Neural crest cell (in vitro differentiated cells): ENCODE measurements at regions not wholly inside any gene's neighbourhood (a gene's known extent, or its start where the extent isn't known, plus 50 kb on each side); places are given as distances from the start of the nearest gene placed in this dataset.

Experiments used
- DNase-seq: peaks from one replicate; pipeline ENCODE4 v3.0.0; 2021; ENCODE audit warnings: low read depth, mixed read lengths, low spot score
- H3K27ac Mint-ChIP-seq: one replicate; pipeline ENCODE4 v1.8.0; 2021; ENCODE audit warnings: mild to moderate bottlenecking, mixed read lengths; ENCODE audit not compliant: unreplicated experiment
- H3K27me3 Mint-ChIP-seq: 2 replicates; pipeline ENCODE4 v1.8.0; 2021; ENCODE audit warnings: low read depth, mild to moderate bottlenecking, mixed read lengths
- H3K36me3 Mint-ChIP-seq: 2 replicates; pipeline ENCODE4 v1.8.0; 2021; ENCODE audit warnings: low read depth, mild to moderate bottlenecking, mixed read lengths
- H3K4me1 Mint-ChIP-seq: 2 replicates; pipeline ENCODE4 v1.8.0; 2021; ENCODE audit warnings: mixed read lengths
- H3K4me3 Mint-ChIP-seq: one replicate; pipeline ENCODE4 v1.8.0; 2021; ENCODE audit warnings: mild to moderate bottlenecking, mixed read lengths
- H3K9me3 Mint-ChIP-seq: 2 replicates; pipeline ENCODE4 v1.8.0; 2021; ENCODE audit warnings: mixed read lengths
- TF ChIP-seq, protein P1 (sequence below): fragments of 200-600 bp; sonication (generic); conservative IDR thresholded peaks from 2 replicates; pipeline ENCODE4 v1.5.0; 2021; ENCODE audit warnings: antibody characterized with exemption, mild to moderate bottlenecking

DNA sequence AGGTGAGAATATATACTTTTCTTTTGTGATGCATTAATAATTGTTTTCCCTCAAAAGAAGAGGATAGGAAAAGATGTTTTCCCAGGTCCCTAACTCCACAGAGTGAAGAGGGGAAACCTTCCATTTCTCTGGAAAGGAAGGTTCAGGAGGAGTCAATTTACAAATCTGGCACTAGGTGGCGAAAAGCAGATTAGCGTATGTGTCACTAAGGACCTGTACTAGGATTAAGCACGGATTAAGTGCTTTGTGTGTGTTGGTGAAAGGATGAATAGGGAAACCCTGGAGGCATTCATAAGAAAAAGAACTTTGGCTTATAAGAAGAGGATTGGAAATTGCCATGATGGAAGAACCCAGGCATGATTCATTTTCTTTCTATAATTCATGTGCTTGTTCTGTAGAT, 410.1 kb upstream of the PLXNA2 start:
- TF ChIP-seq, protein P1, sequence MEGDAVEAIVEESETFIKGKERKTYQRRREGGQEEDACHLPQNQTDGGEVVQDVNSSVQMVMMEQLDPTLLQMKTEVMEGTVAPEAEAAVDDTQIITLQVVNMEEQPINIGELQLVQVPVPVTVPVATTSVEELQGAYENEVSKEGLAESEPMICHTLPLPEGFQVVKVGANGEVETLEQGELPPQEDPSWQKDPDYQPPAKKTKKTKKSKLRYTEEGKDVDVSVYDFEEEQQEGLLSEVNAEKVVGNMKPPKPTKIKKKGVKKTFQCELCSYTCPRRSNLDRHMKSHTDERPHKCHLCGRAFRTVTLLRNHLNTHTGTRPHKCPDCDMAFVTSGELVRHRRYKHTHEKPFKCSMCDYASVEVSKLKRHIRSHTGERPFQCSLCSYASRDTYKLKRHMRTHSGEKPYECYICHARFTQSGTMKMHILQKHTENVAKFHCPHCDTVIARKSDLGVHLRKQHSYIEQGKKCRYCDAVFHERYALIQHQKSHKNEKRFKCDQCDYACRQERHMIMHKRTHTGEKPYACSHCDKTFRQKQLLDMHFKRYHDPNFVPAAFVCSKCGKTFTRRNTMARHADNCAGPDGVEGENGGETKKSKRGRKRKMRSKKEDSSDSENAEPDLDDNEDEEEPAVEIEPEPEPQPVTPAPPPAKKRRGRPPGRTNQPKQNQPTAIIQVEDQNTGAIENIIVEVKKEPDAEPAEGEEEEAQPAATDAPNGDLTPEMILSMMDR = peak; percentile 56
- Mint-ChIP-seq H3K27me3 (peaks cover 3% of the 10 kb centered on the region), H3K4me1 (peaks cover 21% of the 10 kb centered on the region), H3K9me3 (peaks cover 2% of the 10 kb centered on the region), H3K4me3 (no peak overlapping the region), H3K27ac (no peak overlapping the region), H3K36me3 (no peaks in the 10 kb centered on the region)
- no peak for DNase-seq

DNA sequence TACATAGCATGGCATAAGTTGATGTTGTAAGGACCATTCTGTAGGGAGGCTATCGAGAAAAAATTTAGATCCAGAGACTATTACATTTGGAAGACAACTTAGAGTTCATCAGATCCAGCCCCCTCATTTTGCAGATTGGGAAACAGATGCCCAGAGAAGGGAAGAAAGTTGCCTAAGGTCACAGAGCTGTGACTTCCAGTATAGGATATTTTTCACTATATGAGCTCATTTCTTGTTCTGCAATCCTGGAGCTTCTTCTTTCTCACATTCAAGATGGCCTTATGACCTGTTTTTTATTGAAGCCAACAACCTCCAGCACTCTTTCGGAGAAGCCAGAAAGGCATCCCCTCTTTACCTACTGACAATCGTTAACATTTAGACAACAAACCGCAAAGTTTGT, 421.8 kb upstream of the PLXNA2 start:
- Mint-ChIP-seq H3K27me3 (peaks cover 2% of the 10 kb centered on the region), H3K9me3 (no peaks in the 10 kb centered on the region), H3K4me3 (no peak overlapping the region), H3K4me1 (peaks cover 16% of the 10 kb centered on the region), H3K27ac (no peak overlapping the region), H3K36me3 (no peaks in the 10 kb centered on the region)
- DNase-seq = no peak
- TF ChIP-seq, protein P1 = no peak

DNA sequence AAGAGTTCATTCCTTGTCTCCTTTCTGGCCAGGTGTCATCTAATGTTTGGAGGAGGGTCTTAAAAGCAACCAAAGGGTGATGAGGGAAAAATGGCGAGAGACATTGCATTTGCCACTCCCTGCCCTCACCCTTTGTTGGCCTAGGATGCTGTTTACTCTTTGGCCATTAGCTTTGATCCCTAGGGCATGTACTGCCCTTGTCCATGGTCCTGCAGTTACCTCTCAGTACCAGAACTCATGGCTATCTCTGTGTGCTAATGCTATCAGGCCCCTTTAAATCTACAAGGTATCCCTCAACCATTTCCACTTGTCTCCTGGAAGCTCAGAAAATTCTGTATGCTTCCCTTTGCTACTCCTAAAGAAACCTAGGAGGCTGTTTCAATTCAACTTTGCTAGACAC, 424.8 kb upstream of the PLXNA2 start:
- TF ChIP-seq, protein P1 = no peak
- DNase-seq = no peak
- no peaks in the 10 kb centered on the region for H3K36me3 Mint-ChIP-seq
- no peak overlapping the region for H3K4me3 Mint-ChIP-seq
- H3K9me3 Mint-ChIP-seq = no peaks in the 10 kb centered on the region
- H3K4me1 Mint-ChIP-seq = peaks cover 20% of the 10 kb centered on the region
- H3K27ac Mint-ChIP-seq = no peak overlapping the region
- peaks cover 2% of the 10 kb centered on the region for H3K27me3 Mint-ChIP-seq

- DNase-seq = no peak
- TF ChIP-seq, protein P1 = no peak
- Mint-ChIP-seq H3K36me3 (no peaks in the 10 kb centered on the region), H3K4me1 (peaks cover 20% of the 10 kb centered on the region), H3K9me3 (no peaks in the 10 kb centered on the region), H3K4me3 (no peak overlapping the region), H3K27ac (no peak overlapping the region), H3K27me3 (peaks cover 2% of the 10 kb centered on the region)
Observed at GRCh38 chr1:208670778-208671177, 426.6 kb upstream of the PLXNA2 start.

DNA sequence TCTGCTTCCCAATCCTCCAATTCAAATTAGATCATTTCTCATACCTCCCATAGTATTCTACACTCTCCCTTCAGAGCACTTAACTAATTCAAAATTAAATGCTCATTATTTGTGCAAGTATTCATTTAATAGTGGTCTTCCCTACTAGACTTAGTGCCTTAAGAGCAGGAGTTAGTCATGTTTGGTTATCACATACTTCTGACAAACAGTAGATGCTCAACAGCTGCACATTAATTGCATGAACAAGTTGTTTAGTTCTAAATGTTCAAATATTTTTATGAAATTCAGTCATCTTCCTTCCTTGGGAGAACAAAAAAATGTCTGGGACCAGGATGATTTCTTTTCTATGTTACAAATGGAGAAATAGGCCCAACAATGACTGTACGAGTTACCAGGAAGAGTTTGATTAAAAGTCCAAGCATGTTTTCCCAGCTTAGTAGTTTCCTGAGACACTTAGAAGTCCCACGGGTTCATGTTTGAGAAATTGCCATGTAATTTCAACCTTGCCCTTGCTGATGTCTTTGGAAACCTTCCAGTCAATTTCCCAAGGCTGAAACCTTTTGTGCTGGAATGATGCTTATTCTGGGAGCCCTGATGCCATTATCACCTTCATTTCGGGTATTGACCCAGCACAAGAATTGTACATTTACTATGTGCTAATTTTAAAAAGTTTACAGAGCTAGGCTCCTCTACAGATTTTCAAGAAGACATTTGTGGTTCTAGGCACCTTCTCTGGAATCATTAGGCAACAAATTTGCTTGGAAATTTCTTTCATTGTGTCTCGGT, 437.9 kb upstream of the PLXNA2 start:
- no peak overlapping the region for H3K4me3 Mint-ChIP-seq
- TF ChIP-seq, protein P1 = no peak
- DNase-seq = no peak

More for the DNA sequence above, 437.9 kb upstream of the PLXNA2 start:
- Mint-ChIP-seq H3K27ac (peak overlapping the region; percentile 78), H3K27me3 (no peaks in the 10 kb centered on the region), H3K36me3 (no peaks in the 10 kb centered on the region), H3K4me1 (no peaks in the 10 kb centered on the region), H3K9me3 (no peaks in the 10 kb centered on the region)
